HG02981 (cell line): ENCODE measurements at regions not wholly inside any gene's neighbourhood (a gene's known extent, or its start where the extent isn't known, plus 50 kb on each side); places are given as distances from the start of the nearest gene placed in this dataset.

ENCODE experiments used
- ATAC-seq: cut with Tn5 transposase; IDR thresholded peaks from one replicate; pipeline ENCODE4 v1.9.1; 2021; ENCODE audit warnings: mild to moderate bottlenecking, moderate library complexity; ENCODE audit not compliant: unreplicated experiment

GRCh38 chr3:130259166-130259874 lies 86.2 kb upstream of the COL6A5 start:
- ATAC-seq, result no peak

DNA sequence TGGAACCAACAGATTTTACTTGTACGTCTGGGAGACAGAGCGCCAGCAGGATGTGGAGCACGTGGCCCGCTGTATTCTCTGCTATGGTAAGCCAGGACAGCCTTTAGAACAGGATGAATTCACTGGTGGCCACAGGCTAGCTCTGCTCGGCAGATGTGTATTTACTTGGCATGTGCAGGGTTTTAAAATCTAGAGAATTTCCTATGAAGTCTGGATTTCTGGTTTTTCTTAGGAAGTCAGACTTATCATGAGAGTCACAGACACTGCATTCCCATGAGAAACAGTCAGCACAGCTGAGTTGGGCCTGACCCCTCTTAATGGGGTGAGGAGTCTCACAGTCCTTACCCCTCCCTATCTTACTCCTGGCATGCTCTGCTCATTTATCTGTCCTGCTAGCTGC lies 84.6 kb upstream of the COL6A5 start:
- ATAC-seq, result no peak

DNA sequence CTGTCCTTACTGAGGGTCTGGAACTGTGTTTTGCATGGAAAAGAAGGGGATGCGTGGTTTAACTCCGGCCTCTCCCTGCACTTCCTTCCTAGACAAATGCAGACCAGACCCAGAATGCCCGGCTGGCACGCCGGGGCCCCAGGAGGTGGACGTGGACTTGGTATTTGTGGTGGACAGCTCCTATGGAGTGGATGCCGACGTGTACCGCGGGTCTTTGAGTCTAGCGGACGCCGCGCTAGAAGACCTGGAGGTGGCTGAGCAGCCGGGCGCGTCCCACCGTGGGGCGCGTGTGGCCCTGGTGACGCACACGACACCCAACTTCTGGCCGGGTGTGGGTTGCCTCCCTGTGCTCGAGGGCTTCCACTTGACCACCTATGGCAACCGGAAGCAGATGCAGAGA lies 81.8 kb upstream of the COL6A5 start:
- no peak for ATAC-seq

GRCh38 chr3:130266817-130267216 lies 78.7 kb upstream of the COL6A5 start:
- ATAC-seq, result no peak

DNA sequence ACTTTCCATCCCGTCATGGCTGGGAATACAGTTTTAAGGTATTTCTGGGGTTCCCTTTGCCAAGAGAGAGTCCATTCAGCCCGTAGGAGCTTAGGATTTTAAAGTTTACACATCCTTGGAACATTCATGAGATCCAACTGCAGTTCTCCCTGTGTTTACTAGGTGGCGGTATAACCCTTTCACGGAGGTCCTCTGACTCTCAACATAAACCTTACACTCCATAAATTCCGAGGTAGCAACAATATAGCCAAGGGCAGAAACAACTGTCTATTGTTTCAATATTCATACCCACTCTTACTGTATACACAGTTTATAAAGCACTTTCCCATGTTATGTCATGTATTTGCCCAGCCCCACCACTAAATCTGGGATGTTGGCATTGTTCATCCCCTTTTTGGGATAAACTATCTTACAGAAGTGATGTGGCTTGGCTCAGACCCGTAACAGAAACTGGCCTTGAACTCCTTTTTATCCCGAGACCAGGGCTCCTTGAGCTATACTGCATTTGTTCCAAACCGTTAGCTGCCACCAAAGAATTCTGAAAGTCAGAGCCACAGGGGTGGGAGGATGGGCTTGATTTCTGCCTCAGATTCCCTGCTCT lies 69.2 kb upstream of the COL6A5 start:
- ATAC-seq, result peak; percentile 67

GRCh38 chr3:130288670-130289069 lies 56.8 kb upstream of the COL6A5 start:
- ATAC-seq, result no peak

DNA sequence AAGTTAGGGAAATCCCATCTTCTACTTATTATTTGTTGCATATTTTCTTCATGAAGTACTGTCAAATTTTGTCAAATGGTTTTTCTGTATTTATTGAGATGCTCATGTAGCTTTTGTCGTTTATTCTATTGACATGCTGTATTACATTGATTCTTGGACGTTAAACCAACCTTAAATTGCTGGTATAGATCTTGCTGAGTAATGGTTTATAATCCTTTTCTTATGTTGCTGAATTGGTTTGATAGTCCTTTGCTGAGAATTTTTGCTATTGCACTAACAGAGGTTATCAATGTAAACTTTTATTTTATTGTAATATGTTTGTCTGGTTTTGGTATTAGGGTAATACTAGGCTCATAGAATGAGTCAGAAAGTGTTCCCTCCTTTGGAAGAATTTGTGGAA lies 54.3 kb upstream of the COL6A5 start:
- no peak for ATAC-seq

- no peak for ATAC-seq
Observed at GRCh38 chr3:130293247-130293646, 52.2 kb upstream of the COL6A5 start.
